Gastrocnemius medialis (tissue), 4 donors: ENCODE measurements at regions not wholly inside any gene's neighbourhood (a gene's known extent, or its start where the extent isn't known, plus 50 kb on each side); places are given as distances from the start of the nearest gene placed in this dataset.

Experiments
- POLR2A ChIP-seq, 2 donors: fragments of 450-650 bp; IDR thresholded peaks; one replicate each; pipeline ENCODE4 v1.6.1; 2017; ENCODE audit warnings: antibody characterized with exemption in 2 of 2, mild to moderate bottlenecking in 2 of 2, moderate library complexity in 2 of 2
- TF ChIP-seq, protein P1 (sequence below), 5 experiments: fragments of 450-650 bp in 3 of 5; fragments of 200-600 bp in 2 of 5; sonication (generic) in 2 of 5; IDR thresholded peaks in 4 of 5; conservative IDR thresholded peaks in 1 of 5; 1 replicate in 4 of 5; 2 replicates in 1 of 5; pipeline ENCODE4 v1.5.1; 2016 to 2019; ENCODE audit warnings: antibody characterized with exemption in 5 of 5, mild to moderate bottlenecking in 3 of 5, moderate library complexity in 3 of 5

DNA sequence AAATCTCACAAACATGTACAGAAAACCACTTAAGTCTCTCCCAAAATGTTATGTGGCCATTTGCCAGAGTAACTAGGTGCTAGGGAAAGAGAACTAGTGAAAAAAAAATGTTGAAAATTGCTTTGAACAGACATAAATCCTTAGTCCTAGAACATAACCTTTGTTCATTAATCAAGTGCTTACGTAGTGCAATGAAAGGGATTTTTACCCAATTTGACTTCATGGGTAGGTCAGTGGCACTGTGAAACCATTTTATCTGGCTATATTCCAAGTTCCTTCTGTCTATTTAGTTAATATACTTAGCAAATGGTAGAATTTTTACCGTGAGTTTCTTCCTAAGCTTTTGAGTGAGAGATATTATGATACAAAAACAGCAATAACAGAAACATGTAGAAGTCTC is 209.4 kb downstream of the DIPK2A start:
- TF ChIP-seq, protein P1, sequence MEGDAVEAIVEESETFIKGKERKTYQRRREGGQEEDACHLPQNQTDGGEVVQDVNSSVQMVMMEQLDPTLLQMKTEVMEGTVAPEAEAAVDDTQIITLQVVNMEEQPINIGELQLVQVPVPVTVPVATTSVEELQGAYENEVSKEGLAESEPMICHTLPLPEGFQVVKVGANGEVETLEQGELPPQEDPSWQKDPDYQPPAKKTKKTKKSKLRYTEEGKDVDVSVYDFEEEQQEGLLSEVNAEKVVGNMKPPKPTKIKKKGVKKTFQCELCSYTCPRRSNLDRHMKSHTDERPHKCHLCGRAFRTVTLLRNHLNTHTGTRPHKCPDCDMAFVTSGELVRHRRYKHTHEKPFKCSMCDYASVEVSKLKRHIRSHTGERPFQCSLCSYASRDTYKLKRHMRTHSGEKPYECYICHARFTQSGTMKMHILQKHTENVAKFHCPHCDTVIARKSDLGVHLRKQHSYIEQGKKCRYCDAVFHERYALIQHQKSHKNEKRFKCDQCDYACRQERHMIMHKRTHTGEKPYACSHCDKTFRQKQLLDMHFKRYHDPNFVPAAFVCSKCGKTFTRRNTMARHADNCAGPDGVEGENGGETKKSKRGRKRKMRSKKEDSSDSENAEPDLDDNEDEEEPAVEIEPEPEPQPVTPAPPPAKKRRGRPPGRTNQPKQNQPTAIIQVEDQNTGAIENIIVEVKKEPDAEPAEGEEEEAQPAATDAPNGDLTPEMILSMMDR (IDR thresholded peaks at IDR 0.05 in 4 of 5, conservative IDR thresholded peaks at IDR 0.05 in 1 of 5) = no peak
- no peak for TF ChIP-seq POLR2A (IDR thresholded peaks at IDR 0.05)
